Skin epidermis (tissue), 12 donors: ENCODE measurements at regions not wholly inside any gene's neighbourhood (a gene's known extent, or its start where the extent isn't known, plus 50 kb on each side); places are given as distances from the start of the nearest gene placed in this dataset.

Experiments used
- H3K27ac ChIP-seq, 21 experiments: fragments of 200-600 bp; sonication (generic) in 11 of 21; one replicate each; pipeline ENCODE4 v1.5.0; 2020; ENCODE audit warnings: mild to moderate bottlenecking in 3 of 21, inconsistent platforms in 2 of 21, moderate library complexity in 2 of 21
- H3K4me3 ChIP-seq, 7 experiments: fragments of 200-600 bp; sonication (generic) in 2 of 7; one replicate each; pipeline ENCODE4 v1.5.0; 2020; ENCODE audit warnings: inconsistent platforms in 2 of 7, mild to moderate bottlenecking in 2 of 7, moderate library complexity in 1 of 7

DNA sequence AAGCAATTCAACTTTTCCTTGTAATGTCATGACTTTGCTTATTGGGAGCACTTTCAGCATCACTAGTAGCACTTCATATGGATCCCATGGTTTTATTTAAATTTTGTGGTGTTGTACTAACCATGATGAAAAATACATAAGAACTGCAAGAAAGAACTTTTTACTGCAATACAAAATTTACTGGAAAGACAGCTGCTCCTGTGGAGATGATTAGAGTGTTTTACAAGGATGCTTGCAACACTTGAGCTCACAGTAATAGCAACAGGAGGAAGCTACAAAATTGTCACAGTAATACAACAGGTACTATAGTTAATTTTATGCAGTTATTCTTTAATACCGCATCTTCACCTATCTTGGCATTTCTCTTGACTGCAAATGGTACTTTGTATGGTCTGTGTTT is 158.3 kb upstream of the TSLP start:
- H3K27ac ChIP-seq = no peak overlapping the region
- no peak overlapping the region for H3K4me3 ChIP-seq

DNA sequence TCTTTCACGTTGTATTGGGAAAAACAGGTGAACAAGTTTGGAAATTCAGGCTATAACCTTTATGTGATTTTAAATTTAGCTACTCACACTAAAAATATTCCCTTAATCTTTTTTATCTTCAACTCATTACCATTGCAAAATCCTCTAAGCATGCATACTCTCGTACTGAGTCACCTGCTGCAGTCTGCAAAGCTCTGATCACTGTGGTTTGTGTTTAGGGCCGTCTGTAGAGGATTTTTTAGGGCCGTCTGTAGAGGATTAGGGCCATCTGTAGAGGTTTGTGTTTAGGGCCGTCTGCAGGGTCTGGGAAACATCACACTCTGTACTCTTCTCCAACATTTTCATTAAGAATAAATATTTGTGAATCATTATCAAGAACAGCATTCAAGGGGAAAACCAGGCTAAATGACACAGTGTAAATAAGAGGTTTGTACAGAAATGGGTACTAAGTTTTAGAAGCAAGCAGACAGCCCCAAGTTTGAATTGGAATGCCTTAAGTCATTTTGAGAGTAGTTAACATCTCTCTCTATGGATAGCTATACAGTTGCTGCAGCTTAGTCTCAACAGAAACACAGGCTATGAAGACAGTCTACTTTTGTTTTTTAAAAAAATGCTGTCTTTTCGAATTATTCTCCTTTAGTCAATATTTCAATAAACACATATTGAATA is 155.0 kb upstream of the TSLP start:
- Histone ChIP-seq H3K4me3 (no peak overlapping the region), H3K27ac (peak overlapping the region in 1 of 21 experiments; percentile 23)

DNA sequence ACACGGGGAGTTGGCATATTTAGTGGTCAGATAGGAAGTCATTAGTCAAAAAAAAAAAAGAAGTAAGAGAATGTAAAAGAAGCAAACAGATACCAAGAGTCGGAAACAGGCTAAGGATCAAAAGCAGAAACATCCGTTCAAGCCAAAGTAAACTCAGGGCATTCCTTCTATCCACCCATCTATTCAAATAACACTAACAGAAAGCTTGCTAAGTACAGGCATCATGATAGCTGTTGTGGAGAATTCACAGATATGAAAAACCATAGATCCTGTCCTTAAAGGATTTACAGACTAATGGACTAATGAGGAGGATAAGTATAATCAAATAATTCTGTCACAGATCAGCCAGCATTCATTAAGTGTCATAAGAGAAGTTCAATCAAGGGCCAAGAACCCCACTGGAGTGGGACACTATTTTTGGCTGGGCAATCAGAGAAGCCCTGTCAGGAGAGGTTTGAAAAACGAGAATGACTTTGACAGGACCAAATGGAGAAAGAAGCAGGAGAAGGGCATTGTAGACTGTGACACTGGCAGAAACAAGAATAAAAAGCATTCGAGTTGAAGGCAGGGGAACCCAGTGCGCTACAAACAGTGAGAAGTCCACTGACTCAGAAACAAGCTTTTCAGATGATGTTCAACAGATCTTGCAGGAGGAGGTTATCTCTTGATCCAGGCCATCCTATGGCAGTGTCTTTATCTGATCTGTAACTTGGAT is 154.2 kb upstream of the TSLP start:
- H3K27ac ChIP-seq = no peak overlapping the region
- no peak overlapping the region for H3K4me3 ChIP-seq

DNA sequence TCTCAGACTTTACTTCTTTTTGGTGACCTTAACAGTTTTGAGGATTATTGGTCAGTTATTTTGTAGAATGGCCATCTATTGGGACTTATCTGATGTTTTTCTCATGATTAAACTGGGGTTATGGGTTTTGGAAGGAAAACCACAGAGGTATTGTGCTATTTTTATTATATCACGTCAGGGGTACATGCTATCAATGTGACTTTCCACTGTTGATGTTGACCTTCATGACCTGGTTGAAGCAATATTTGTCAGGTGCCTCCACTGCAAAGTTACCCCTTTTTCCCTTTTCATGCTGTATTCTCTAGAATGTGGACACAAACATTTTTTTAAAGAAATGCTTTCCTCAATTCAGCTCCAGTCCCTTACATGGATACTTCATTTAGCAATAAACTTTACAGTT is 152.8 kb upstream of the TSLP start:
- Histone ChIP-seq H3K4me3 (no peak overlapping the region), H3K27ac (no peak overlapping the region)

DNA sequence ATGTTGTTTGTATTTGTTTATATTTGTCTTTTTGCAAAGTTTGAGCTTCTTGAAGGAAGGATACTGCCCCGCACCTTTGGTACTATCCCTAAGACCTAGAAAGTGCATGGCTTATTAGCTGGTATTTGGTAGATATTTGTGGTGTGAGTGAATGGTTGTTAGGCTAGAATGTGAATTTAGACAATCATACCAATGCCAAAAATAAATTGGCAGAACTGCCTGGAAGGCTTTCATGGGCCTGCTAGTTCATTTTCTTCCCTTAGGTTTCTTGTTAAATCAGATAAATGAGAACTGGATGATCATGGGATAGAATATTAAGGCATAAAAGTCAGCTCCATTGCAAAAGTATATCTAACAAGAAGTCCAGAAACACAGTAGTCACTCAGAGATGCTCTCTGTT is 147.5 kb upstream of the TSLP start:
- Histone ChIP-seq H3K27ac (no peak overlapping the region), H3K4me3 (no peak overlapping the region)

DNA sequence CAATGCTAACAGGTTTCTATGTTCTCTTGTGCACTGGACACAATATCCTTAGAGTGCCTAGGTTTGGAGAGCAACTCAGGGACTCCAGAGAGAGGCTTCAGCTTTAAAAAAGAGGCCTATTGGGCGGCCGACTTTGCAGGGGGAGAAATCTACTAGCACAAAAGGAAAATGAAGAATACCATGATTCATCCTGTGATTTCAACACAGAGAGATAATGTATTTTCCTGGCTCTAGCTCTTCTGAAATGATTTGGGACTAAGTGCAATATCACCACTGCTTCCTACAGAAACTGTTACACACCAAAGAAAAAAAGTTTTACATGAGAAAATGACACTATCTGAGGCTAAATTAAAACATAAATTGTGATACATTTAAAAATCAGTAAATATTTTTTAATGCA is 146.1 kb upstream of the TSLP start:
- Histone ChIP-seq H3K27ac (no peak overlapping the region), H3K4me3 (no peak overlapping the region)

DNA sequence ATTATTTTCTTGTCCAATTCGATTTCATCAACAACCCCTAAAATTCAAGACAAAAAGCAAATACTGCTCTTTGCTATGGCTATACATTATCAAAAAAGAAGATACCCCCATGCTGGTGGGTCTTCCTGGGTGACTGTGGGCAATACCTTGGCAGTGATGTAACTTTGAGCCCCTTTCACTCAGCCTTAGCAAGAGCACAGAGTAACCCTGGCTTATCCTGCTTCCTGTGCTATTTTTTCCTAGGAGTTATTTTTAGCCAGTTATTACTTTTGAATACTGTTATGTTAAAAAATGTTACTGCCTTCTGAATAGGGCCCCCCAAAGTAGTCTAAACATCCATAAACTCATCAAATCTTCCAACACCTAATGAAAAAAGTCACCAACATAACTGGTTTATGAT is 145.6 kb upstream of the TSLP start:
- Histone ChIP-seq H3K27ac (no peak overlapping the region), H3K4me3 (no peak overlapping the region)

DNA sequence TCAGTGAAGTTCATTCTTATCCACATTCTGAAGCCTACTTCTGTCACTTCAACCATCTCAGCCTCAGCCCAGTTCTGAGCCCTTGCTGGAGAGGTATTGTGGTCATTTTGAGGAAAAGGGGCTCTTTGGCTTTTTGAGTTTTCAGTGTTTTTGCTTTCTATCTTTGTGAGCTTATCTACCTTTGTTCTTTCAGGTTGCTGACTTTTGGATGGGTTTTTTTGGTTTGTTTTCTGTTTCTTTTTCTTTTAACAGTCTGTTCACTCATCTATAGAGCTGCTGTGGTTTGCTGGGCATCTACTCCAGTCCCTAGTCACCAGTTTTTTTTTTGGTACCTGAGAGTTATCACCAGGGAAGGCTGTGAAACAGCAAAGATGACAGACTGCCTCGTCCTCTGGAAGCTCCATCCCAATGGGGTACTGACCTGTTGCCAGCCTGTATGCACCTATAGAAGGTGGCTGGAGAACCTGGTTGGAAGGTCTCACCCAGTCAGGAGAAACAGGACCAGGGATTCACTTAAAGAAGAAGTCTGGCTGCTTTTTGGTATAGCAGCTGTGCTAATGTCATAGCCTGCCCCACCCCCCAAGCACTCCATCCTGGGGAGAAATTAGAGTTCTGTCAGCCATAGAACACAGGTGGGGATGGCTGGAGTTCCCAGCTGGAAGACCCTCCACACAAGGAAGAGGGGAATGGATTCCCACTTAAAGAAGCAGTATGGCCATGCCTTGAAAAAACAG is 138.6 kb upstream of the TSLP start:
- no peak overlapping the region for H3K27ac ChIP-seq
- no peak overlapping the region for H3K4me3 ChIP-seq

DNA sequence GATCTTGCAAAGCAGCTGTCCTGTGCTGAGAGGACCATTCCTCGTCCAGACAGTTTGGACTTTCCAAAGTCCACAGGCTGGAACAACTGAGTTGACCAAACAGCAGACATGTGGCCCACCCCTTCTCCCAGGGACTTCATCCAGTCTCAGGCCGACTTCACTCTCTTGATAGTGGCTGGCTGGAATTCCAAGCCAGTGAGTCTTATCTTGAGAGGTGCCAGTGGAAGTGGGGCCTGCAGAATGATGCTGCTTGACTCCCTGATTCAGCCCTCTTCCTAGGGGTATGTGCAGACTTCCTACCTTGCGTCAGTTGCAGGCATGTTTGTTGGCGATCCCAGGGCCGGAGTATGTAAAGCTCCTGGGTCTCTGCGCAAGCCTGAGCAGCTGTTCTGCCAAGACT is 131.4 kb upstream of the TSLP start:
- Histone ChIP-seq H3K27ac (no peak overlapping the region), H3K4me3 (no peak overlapping the region)

DNA sequence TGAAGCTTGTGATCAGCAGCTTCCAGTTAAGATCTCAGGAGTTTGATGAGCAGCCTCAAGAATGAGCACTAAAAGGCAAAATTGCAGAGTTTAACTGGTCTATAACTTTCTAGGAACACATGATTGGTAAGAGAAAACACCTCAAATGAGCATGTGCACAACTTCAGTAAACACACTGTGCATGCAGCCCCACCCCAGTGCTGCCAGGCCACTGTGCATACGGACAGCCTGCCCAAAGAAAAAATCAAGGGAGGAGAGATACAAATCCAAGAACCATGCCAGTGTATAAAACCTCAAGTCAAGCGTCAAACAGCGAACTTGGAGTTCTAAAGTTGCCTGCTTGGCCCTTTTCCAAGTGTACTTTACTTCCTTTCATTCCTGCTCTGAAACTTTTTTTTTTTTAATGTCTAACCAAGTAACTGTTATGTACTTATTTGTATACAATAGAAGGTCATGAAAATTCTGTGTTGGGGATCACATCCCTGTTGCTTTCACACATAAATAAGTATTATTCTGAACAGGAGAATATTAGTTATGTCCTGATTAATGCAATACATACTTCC is 125.6 kb upstream of the TSLP start:
- Histone ChIP-seq H3K4me3 (no peak overlapping the region), H3K27ac (no peak overlapping the region)

DNA sequence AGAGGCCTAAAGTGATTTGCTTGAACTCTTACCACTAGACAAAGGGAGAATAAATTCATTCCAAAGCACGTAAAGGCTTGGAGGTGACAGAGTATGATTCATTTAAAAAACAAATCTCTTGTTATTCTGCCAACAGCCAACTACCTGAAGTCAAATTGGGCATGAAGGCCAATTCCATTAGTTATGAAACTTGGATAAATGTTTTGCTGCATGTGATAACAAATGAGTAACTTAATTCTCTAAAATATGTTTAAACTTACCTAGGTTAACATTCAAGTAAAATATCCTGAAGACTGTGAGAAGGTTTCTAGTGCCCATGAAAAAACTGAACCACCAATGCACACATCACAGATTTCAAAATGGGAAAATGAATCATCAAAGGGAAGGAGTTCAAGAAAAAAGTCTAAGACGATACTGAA is 120.1 kb upstream of the TSLP start:
- Histone ChIP-seq H3K27ac (peak overlapping the region in 3 of 21 experiments; percentile 15 to 54 (median 39)), H3K4me3 (no peak overlapping the region)

DNA sequence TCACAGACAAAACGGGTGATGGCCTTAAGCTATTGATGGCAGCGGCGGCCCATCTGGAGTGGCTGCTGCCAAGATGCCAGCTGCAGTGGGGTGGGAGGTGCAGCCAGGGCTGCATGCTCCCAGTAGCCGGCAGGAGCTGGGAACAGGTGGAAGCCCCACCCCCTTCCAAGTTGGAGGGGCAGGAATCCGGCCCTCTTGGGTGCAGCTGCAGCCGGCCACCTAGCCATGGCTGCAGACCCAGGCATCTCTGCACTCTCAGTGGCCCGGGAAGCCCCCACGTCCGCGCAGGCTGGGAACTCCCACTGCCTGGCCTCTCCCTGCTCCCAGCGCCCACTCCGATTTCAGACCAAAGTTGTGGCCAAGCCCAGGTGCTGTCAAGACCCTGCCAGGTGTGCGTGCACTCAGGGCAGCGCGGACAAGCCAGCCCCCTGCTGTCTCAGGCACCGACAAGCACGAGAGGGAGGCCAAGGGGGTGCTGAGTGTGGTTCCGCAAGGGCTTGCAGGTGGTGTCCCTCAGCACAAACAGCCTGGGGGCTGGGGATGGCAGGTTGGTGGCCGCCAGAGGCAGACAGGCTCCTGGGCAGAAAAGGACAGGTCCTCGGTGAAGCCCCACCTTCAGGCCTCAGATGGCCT is 115.1 kb upstream of the TSLP start:
- no peak overlapping the region for H3K4me3 ChIP-seq
- H3K27ac ChIP-seq = peak overlapping the region in 1 of 21 experiments; percentile 66

DNA sequence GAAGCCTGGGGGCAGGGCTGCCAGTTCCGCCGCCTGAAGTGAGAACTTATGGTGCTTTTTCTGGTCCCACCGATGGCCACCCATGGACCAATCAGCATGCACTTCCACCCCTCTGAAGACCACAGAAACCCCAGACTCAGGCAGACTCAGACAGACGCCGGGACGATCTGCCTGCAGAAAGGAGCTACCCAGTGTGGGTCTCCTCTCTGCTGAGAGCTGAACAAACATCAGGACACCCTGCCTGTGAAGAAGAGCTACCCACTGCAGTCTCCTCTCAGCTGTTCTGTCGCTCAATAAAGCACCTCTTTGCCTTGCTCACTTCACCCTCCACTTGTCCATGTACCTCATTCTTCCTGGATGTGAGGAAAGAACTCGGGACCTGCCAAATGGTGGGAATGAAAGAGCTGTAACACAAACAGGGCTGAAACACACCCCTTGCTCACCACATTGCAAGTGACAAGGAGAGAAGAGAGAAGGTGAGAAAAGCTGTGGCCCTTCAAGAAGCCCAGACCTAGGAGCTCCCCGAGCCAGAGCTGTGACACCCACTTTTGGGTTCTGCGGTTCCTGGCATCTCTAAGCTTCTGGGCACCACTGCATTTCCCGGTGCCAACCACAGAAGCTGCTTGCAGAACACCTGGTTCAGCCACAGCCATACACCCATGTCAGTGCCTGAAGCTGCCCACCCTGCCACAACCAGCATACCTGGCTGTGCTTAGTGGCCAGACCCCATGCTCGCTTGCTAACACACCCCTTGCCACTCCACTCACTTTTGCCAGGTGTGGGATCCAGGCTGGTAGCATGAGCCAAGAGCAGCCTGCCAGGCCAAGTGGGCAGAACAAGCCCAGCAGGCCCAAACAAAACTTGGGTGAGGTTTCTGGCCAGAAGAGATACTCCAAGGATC is 114.3 kb upstream of the TSLP start:
- peak overlapping the region in 7 of 21 experiments; percentile 9 to 66 (median 28) for H3K27ac ChIP-seq
- no peak overlapping the region for H3K4me3 ChIP-seq

DNA sequence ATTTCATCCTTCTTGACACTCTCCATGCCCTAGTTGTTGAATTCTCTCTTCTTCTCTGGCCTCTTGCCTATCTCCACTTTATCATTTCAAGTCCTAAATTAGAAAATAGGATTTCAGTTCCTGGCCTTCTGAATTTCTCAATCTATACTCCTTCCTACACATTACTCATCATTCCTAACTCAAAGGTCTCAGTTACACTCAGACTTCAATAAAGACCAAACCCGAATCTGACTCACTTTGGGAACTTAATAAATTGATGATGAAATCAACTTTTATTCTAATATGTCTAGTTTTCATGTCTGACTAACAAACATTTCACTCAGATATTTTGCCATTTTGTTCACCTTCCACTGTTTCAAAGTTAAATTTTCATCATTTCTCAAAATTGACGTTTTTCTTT is 113.6 kb upstream of the TSLP start:
- Histone ChIP-seq H3K4me3 (no peak overlapping the region), H3K27ac (peak overlapping the region in 4 of 21 experiments; percentile 9 to 66 (median 38))

DNA sequence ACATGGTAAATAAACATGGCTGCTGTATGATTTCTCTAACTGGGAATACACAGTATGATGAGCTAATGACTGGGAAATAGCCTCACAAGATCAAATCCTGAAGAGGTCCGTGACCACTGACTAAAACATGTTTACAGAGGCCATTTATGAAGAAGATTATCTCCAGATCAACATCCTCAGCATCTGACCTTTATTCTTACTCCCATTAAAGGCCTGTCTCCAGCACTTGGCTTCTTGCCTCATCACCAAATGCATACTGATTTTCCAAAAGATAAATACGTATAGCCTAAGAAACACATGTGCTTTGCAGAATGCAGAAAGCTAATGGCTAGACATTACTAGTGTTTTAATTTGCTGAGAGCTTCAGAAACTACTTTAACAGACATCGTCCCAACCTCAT is 108.0 kb upstream of the TSLP start:
- no peak overlapping the region for H3K27ac ChIP-seq
- no peak overlapping the region for H3K4me3 ChIP-seq

DNA sequence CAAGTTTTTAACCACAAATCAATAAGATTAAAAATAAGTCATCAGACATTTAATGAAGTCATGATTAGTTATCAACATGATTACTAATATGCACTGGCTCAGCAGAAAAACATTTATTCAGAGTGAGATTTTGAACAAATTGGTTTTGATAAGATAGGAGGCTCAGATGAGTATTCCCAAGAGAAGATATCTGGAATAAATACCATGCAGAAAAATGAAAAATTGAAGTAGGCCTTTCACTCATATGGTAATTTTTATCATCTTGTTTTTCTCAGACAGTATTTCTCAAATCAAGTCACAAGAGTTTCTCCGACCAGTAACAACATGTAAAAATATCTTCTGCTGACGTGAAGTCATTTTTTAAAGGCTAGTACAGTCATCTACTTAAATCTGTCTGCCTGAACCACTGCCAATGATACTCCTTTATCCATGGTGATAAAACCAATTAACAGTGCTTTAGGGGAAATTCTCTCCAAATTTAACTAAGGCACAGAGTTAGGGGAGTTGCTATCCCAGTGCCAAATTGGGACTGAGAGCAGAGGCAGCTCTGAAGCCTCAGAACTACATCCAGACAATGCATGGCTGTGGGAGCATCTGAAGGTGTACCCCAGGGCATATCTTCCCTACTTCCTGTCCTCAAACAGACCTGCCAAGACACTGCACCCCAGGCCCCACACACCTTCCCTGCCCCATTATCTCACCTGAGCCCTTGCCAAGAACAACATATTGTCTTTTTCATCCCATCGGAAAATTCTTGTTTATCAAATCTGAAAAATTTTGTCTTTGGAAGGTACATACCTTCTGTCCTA is 105.5 kb upstream of the TSLP start:
- Histone ChIP-seq H3K4me3 (no peak overlapping the region), H3K27ac (peak overlapping the region in 7 of 21 experiments; percentile 19 to 52 (median 32))

DNA sequence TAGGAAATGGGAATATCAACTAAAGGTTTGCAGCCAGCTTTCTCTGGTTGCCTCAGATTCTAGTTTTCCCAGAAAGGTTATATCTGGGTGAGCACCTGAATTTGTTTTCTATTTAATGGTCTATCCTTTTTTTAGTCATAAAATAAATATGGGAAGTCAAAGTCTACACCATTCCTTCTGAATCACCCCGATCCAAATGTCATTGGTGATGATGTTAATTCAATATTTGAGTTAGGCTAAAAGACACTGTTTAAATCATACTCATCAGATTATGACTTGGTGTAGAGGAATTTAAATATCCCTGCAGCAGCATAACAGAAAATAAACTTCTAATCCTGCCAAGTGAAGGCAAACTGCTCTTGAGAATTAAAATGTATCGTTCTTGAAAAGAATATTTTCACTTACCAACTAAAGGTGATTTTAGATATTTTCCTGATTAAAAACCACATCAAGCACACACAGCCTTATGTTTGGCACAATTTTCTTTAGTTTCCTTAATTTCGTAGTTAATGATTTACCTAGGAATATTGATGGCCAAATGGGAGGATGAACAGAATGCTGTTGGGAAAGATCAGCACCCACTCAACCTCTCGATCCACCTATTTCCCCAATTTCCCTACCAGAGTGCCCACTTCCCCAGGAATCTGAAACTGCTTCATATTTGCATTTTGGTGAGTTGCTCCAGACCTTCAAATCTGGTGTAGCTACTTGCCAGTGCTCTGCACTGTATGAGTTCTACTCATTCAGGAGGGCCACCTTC is 103.1 kb upstream of the TSLP start:
- Histone ChIP-seq H3K27ac (no peak overlapping the region), H3K4me3 (no peak overlapping the region)

DNA sequence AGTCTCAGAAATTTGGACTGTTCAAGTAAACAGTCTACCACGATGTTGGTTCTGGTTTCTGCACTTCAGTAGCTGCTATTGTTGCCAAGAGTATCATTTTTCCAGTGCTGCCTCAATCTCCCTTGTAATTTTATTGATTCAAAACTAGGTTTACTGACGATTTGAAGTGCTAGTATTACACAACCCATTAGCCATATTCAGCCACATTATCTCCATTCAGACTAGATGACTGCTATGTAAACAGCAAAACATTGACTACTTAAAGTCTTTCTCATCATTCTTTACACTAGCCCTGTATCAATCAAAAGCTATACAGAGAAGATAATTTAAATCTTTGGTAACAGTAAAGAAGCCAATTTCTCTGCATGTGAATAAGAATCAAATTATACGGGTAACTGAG is 102.0 kb upstream of the TSLP start:
- no peak overlapping the region for H3K27ac ChIP-seq

More for the DNA sequence above, 102.0 kb upstream of the TSLP start:
- no peak overlapping the region for H3K4me3 ChIP-seq
